Fibroblast of villous mesenchyme (primary cell): ENCODE measurements at regions not wholly inside any gene's neighbourhood (a gene's known extent, or its start where the extent isn't known, plus 50 kb on each side); places are given as distances from the start of the nearest gene placed in this dataset.
A peak's percentile ranks its signal among the peaks of the same experiment; 100 is the strongest.

Experiments
- DNase-seq: peaks from one replicate; pipeline ENCODE4 v3.0.0-alpha.2; 2010; ENCODE audit warnings: low read depth
- H3K4me3 ChIP-seq: 2 replicates; pipeline ENCODE4 v1.5.1; 2011; ENCODE audit warnings: low read depth, mild to moderate bottlenecking, low read length
- TF ChIP-seq, protein P1 (sequence below): IDR thresholded peaks from 2 replicates; pipeline ENCODE4 v1.5.1; 2012; ENCODE audit warnings: low read depth, mild to moderate bottlenecking, low read length; ENCODE audit not compliant: insufficient read depth

DNA sequence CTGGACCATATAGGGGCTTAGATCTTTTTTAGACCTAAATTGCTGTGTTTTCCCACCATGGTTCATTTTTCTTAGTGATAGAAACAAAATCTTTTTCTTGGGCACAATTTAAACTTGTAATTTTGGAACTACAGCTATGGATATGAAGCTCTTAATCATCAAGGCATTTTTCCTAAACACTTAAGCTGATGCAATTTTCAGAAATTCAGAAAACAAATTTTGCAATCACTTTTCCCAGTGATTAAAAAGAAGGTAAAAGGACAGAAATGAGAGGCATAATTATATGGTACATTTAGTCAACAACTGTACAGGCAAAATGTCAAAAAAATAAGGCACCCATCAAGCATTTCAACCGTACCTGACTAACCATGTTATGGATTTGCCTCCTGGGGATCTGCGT, 665.4 kb downstream of the XIRP2 start:
- DNase-seq = no peak
- TF ChIP-seq, protein P1, sequence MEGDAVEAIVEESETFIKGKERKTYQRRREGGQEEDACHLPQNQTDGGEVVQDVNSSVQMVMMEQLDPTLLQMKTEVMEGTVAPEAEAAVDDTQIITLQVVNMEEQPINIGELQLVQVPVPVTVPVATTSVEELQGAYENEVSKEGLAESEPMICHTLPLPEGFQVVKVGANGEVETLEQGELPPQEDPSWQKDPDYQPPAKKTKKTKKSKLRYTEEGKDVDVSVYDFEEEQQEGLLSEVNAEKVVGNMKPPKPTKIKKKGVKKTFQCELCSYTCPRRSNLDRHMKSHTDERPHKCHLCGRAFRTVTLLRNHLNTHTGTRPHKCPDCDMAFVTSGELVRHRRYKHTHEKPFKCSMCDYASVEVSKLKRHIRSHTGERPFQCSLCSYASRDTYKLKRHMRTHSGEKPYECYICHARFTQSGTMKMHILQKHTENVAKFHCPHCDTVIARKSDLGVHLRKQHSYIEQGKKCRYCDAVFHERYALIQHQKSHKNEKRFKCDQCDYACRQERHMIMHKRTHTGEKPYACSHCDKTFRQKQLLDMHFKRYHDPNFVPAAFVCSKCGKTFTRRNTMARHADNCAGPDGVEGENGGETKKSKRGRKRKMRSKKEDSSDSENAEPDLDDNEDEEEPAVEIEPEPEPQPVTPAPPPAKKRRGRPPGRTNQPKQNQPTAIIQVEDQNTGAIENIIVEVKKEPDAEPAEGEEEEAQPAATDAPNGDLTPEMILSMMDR = no peak
- no peak overlapping the region for H3K4me3 ChIP-seq

GRCh38 chr2:167551416-167551815, 663.1 kb downstream of the XIRP2 start:
- DNase-seq = no peak
- H3K4me3 ChIP-seq = no peak overlapping the region
- TF ChIP-seq, protein P1 = no peak

GRCh38 chr2:167550448-167550847, 662.2 kb downstream of the XIRP2 start:
- TF ChIP-seq, protein P1 = peak; percentile 38
- no peak overlapping the region for H3K4me3 ChIP-seq
- DNase-seq = peak; percentile 16

DNA sequence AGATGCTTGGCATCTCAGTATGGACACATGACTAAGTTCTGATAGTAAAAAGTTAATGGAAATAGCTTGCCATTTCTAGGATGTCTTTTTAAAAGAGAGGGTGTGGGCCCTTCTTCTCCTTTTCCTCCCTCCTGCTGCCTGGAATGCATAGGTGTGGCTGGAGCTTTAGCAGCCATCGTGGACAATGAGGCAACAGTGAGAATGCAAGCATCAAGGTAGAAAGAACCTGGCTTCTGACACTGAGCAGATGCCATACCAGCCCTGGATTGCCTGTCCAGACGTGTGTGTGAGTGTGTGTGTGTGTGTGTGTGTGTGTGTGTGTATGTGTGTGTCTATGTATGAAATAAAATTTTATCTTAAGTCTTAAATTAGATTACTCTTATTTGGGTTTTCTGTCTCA, 660.1 kb downstream of the XIRP2 start:
- no peak overlapping the region for H3K4me3 ChIP-seq
- TF ChIP-seq, protein P1 = no peak
- DNase-seq = no peak

DNA sequence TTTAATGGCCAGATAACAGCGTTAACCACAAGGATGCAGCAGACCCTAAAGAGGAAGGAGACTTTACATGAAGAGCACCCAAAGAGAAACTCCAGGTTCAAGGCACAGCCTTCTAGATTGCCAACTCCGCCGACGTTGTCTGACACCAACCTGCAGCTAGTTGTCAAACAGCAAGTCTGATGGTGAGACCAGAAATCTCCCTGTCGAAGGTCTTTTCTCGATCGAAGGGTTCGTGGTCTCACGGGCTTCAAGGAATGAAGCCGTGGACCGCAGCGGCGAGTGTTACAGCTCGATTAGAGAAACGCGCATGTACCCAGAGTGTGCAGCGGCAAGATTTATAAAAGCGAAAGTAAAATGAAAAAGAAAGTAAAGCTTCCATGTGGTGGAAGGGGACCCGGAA, 656.3 kb downstream of the XIRP2 start:
- H3K4me3 ChIP-seq = no peak overlapping the region
- TF ChIP-seq, protein P1 = no peak
- no peak for DNase-seq

DNA sequence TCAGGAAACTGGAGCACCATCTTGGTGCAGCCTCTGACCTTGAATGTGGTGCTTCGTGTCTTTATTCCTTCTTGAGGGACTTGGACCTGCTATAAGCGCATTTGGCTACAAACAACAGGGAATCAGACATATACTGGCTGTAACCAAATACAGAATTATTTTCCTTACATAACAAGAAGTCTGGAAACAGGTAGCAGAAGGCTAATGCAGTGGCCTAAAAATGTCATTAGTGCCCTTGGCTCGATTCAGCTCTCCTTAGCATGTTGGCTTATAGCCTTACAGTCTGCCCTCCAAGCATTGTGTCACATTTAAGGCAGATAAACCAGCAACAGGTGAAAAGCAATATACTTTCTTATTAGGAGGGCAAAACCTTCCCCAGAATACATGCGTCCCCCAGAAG, 655.4 kb downstream of the XIRP2 start:
- no peak overlapping the region for H3K4me3 ChIP-seq
- DNase-seq = no peak
- TF ChIP-seq, protein P1 = no peak

GRCh38 chr2:167537743-167538142, 649.5 kb downstream of the XIRP2 start:
- no peak for DNase-seq
- TF ChIP-seq, protein P1 = no peak
- no peak overlapping the region for H3K4me3 ChIP-seq
